Fibroblast of lung (primary cell): ENCODE measurements at regions not wholly inside any gene's neighbourhood (a gene's known extent, or its start where the extent isn't known, plus 50 kb on each side); places are given as distances from the start of the nearest gene placed in this dataset.

Experiments
- CTCF ChIP-seq, 2 donors: IDR thresholded peaks in 1 of 2; conservative IDR thresholded peaks in 1 of 2; 1 replicate in 1 of 2; 2 replicates in 1 of 2; pipeline ENCODE4 v1.5.1; 2011 to 2012; ENCODE audit warnings: low read length in 2 of 2, control low read depth in 1 of 2, inconsistent platforms in 1 of 2, low read depth in 1 of 2, mild to moderate bottlenecking in 1 of 2
- EZH2 ChIP-seq: IDR thresholded peaks from 2 replicates; pipeline ENCODE4 v1.5.1; 2012; ENCODE audit warnings: low read length, control low read depth, mild to moderate bottlenecking; ENCODE audit errors: missing control alignments

- no peak for TF ChIP-seq CTCF (conservative IDR thresholded peaks at IDR 0.05 in 1 of 2, IDR thresholded peaks at IDR 0.05 in 1 of 2; ENCODE audit: low read depth in 1 of 2, low read length in 2 of 2)
- no peak for TF ChIP-seq EZH2
Observed at GRCh38 chr18:47729356-47729755, 201.1 kb downstream of the SMAD2 start.
